ENCODE measurements at regions not wholly inside any gene's neighbourhood (a gene's known extent, or its start where the extent isn't known, plus 50 kb on each side); places are given as distances from the start of the nearest gene placed in this dataset.

- POLR2A ChIA-PET = no interaction called here
- no peak overlapping the region for H3K4me3 ChIP-seq
- TF ChIP-seq POLR2AphosphoS5 (IDR thresholded peaks at IDR 0.05; ENCODE audit: control insufficient read depth, insufficient read depth, low read depth, low read length) (no peak), HNRNPLL (IDR thresholded peaks at IDR 0.05; ENCODE audit: low read depth, low read length, poor library complexity, severe bottlenecking) (no peak), HEY1 (CRISPR knock-in tag; IDR thresholded peaks at IDR 0.05; ENCODE audit: borderline replicate concordance) (no peak), SMC3 (conservative IDR thresholded peaks at IDR 0.05; ENCODE audit: insufficient read depth, low read depth, low read length) (no peak), CHD2 (IDR thresholded peaks at IDR 0.05; ENCODE audit: low read depth, low read length) (no peak), BACH1 (tag; IDR thresholded peaks at IDR 0.05) (no peak), CREB3L1 (IDR thresholded peaks at IDR 0.05; ENCODE audit: borderline replicate concordance, low read depth) (no peak)
- H3K36me3 ChIP-seq (ENCODE audit: control insufficient read depth, insufficient read depth, low read length) = no peaks in the 10 kb centered on the region
- H3K79me2 ChIP-seq (ENCODE audit: control insufficient read depth, insufficient read depth, low read length) = no peaks in the 10 kb centered on the region
- no peak for FAIRE-seq
- BruUV-seq (replicated peaks) = no TSS peak
- ATAC-seq = no peak
- CTCF ChIA-PET (ENCODE audit: low intra/inter-chr PET ratio) = no interaction called here
- no peaks in the 10 kb centered on the region for H4K20me1 ChIP-seq (replicated peaks; ENCODE audit: control insufficient read depth, insufficient read depth, low read length)
- DNase-seq (ENCODE audit: extremely low read depth in 1 of 4, low spot score in 3 of 4) = no peak
- H3K4me1 ChIP-seq (replicated peaks in 1 of 2; ENCODE audit: control insufficient read depth in 2 of 2, insufficient read depth in 2 of 2, low read length in 2 of 2) = 0 out of 5 replicates have a peak, but pooled peaks cover 0 to 2% of the 10 kb centered on the region in 2 experiments
- intact Hi-C loops (cut with micrococcal nuclease) = no loop called here
- H3K4me2 ChIP-seq (ENCODE audit: insufficient read depth, low read length) = no peak overlapping the region
- peaks cover 0 to 12% of the 10 kb centered on the region in 2 experiments; a peak in 1 of 5 replicates for H3K27me3 ChIP-seq (ENCODE audit: control insufficient read depth in 2 of 2, insufficient read depth in 2 of 2, low read length in 2 of 2)
- H3K9ac ChIP-seq (ENCODE audit: insufficient read depth in 1 of 2, low read depth in 2 of 2, low read length in 2 of 2) = no peak overlapping the region
- H3K9me1 ChIP-seq (ENCODE audit: control insufficient read depth, insufficient read depth, low read length) = no peaks in the 10 kb centered on the region
- no peaks in the 10 kb centered on the region for H3K9me3 ChIP-seq (replicated peaks; ENCODE audit: control insufficient read depth, insufficient read depth, low read depth, low read length)
- WGBS (ENCODE audit: insufficient coverage, low coverage, missing lambda C conversion rate) = 17% methylated on average over 5 of the region's 12 CpGs
- H2AFZ ChIP-seq (ENCODE audit: low read depth, low read length) = no peak overlapping the region
- no peak overlapping the region for H3K27ac ChIP-seq (ENCODE audit: extremely low read depth, low read depth, low read length)
- in situ Hi-C loops (cut with MboI) = no loop called here
Measured at GRCh38 chr2:239874636-239875356, 150.3 kb downstream of the NDUFA10 start.
